ENCODE measurements at regions not wholly inside any gene's neighbourhood (a gene's known extent, or its start where the extent isn't known, plus 50 kb on each side); places are given as distances from the start of the nearest gene placed in this dataset.

DNA sequence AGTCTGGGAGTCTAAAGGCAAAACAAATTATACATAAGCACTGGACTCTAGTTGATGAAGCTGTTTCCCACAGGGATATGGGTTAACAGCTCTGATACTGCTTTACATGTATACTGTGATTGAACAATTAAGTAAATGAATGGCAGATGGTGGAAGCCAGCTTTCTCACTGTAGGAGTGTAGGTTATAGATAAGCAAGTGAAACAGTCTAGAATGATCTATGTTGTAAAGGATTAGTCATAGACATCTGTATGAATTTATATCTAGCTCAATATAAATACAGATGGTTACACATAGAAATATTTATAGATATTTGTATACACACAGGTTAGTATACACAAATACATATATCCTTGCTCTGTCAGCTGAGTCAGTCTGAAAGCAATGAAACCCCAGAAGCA lies 276.1 kb downstream of the PPARGC1A start:
- TF ChIP-seq TCF7L2 (IDR thresholded peaks at IDR 0.05; ENCODE audit: low read depth, low read length): no peak
- TF ChIP-seq, protein P1, sequence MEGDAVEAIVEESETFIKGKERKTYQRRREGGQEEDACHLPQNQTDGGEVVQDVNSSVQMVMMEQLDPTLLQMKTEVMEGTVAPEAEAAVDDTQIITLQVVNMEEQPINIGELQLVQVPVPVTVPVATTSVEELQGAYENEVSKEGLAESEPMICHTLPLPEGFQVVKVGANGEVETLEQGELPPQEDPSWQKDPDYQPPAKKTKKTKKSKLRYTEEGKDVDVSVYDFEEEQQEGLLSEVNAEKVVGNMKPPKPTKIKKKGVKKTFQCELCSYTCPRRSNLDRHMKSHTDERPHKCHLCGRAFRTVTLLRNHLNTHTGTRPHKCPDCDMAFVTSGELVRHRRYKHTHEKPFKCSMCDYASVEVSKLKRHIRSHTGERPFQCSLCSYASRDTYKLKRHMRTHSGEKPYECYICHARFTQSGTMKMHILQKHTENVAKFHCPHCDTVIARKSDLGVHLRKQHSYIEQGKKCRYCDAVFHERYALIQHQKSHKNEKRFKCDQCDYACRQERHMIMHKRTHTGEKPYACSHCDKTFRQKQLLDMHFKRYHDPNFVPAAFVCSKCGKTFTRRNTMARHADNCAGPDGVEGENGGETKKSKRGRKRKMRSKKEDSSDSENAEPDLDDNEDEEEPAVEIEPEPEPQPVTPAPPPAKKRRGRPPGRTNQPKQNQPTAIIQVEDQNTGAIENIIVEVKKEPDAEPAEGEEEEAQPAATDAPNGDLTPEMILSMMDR (IDR thresholded peaks at IDR 0.05): no peak
- ChIA-PET CTCF (no interaction called here), POLR2A (no interaction called here)
- BruUV-seq (replicated peaks): no TSS peak
- no peak for ATAC-seq
- Histone ChIP-seq H3K27ac (ENCODE audit: low read length) (no peak overlapping the region), H3K36me3 (ENCODE audit: control insufficient read depth, insufficient read depth, low read length) (no peaks in the 10 kb centered on the region), H3K9me3 (ENCODE audit: control insufficient read depth, insufficient read depth, low read depth, low read length) (no peaks in the 10 kb centered on the region), H3K27me3 (ENCODE audit: control insufficient read depth, insufficient read depth, low read length) (no peaks in the 10 kb centered on the region), H3K4me1 (ENCODE audit: control insufficient read depth, insufficient read depth, low read length) (no peaks in the 10 kb centered on the region), H3K4me3 (ENCODE audit: low read depth in 2 of 2, low read length in 2 of 2) (no peak overlapping the region)
- DNase-seq (ENCODE audit: low read depth, low spot score): no peak
- intact Hi-C loops (cut with micrococcal nuclease; ENCODE audit: unreplicated experiment) (no loop called here), in situ Hi-C loops (cut with HindIII; ENCODE audit: low pct_unique_long_range_greater_than_20kb, low sequenced_read_pairs) (no loop called here)

DNA sequence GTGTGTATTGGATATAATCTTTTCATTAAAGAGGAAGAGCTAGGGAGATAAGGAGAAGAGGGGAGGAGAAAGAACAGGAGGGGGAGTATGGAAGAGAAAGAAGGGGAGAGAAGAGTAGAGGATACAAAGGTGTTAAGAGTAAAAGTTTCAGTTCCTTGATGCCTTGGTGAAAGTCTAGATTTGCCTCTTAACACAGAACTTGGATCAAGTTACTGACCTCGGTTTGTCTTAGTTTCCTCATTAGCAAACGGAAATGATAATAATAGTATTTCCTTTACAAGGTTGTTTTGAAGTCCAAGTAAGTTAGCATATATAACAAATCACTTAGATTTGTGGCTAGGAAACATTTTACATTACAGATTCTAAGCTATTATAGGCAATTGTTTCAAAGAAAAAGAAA lies 287.1 kb downstream of the PPARGC1A start:
- CTCF ChIA-PET: no interaction called here
- ATAC-seq: no peak
- POLR2A ChIA-PET: no interaction called here

More for the DNA sequence above, 287.1 kb downstream of the PPARGC1A start:
- no peak for DNase-seq (ENCODE audit: low read depth, low spot score)
- H3K4me3 ChIP-seq (ENCODE audit: low read depth in 2 of 2, low read length in 2 of 2): no peak overlapping the region
- H3K27me3 ChIP-seq (ENCODE audit: control insufficient read depth, insufficient read depth, low read length): no peaks in the 10 kb centered on the region
- H3K4me1 ChIP-seq (ENCODE audit: control insufficient read depth, insufficient read depth, low read length): no peaks in the 10 kb centered on the region
- intact Hi-C loops (cut with micrococcal nuclease; ENCODE audit: unreplicated experiment): no loop called here
- H3K9me3 ChIP-seq (ENCODE audit: control insufficient read depth, insufficient read depth, low read depth, low read length): no peaks in the 10 kb centered on the region
- H3K36me3 ChIP-seq (ENCODE audit: control insufficient read depth, insufficient read depth, low read length): no peaks in the 10 kb centered on the region
- in situ Hi-C loops (cut with HindIII; ENCODE audit: low pct_unique_long_range_greater_than_20kb, low sequenced_read_pairs): no loop called here
- no peak for TF ChIP-seq TCF7L2 (IDR thresholded peaks at IDR 0.05; ENCODE audit: low read depth, low read length)
- TF ChIP-seq SIN3A (IDR thresholded peaks at IDR 0.05; ENCODE audit: borderline replicate concordance, insufficient read depth, low read depth, low read length): no peak
- TF ChIP-seq, protein P2, sequence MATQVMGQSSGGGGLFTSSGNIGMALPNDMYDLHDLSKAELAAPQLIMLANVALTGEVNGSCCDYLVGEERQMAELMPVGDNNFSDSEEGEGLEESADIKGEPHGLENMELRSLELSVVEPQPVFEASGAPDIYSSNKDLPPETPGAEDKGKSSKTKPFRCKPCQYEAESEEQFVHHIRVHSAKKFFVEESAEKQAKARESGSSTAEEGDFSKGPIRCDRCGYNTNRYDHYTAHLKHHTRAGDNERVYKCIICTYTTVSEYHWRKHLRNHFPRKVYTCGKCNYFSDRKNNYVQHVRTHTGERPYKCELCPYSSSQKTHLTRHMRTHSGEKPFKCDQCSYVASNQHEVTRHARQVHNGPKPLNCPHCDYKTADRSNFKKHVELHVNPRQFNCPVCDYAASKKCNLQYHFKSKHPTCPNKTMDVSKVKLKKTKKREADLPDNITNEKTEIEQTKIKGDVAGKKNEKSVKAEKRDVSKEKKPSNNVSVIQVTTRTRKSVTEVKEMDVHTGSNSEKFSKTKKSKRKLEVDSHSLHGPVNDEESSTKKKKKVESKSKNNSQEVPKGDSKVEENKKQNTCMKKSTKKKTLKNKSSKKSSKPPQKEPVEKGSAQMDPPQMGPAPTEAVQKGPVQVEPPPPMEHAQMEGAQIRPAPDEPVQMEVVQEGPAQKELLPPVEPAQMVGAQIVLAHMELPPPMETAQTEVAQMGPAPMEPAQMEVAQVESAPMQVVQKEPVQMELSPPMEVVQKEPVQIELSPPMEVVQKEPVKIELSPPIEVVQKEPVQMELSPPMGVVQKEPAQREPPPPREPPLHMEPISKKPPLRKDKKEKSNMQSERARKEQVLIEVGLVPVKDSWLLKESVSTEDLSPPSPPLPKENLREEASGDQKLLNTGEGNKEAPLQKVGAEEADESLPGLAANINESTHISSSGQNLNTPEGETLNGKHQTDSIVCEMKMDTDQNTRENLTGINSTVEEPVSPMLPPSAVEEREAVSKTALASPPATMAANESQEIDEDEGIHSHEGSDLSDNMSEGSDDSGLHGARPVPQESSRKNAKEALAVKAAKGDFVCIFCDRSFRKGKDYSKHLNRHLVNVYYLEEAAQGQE (IDR thresholded peaks at IDR 0.05; ENCODE audit: insufficient read depth in 1 of 2, low read depth in 2 of 2, low read length in 1 of 2): no peak
- TF ChIP-seq, protein P1 (IDR thresholded peaks at IDR 0.05): no peak
- TF ChIP-seq POLR2AphosphoS5 (IDR thresholded peaks at IDR 0.05; ENCODE audit: low read depth, low read length): no peak
- no TSS peak for BruUV-seq (replicated peaks)
- no peak overlapping the region for H3K27ac ChIP-seq (ENCODE audit: low read length)
